ENCODE measurements at regions not wholly inside any gene's neighbourhood (a gene's known extent, or its start where the extent isn't known, plus 50 kb on each side); places are given as distances from the start of the nearest gene placed in this dataset.

- ChIA-PET CTCF (ENCODE audit: low intra/inter-chr PET ratio) (no interaction called here), POLR2A (no interaction called here)
- H3K9me1 ChIP-seq (ENCODE audit: control insufficient read depth, insufficient read depth, low read length): no peaks in the 10 kb centered on the region
- no peak overlapping the region for H3K27ac ChIP-seq (ENCODE audit: extremely low read depth, low read depth, low read length)
- H3K27me3 ChIP-seq (ENCODE audit: control insufficient read depth in 2 of 2, insufficient read depth in 2 of 2, low read length in 2 of 2): no peaks in the 10 kb centered on the region
- H2AFZ ChIP-seq (ENCODE audit: low read depth, low read length): no peak overlapping the region
- TF ChIP-seq THRA (IDR thresholded peaks at IDR 0.05) (no peak), VEZF1 (CRISPR knock-in tag; IDR thresholded peaks at IDR 0.05) (peak; percentile 33; the same call in 1 of the 2 replicates), PHF8 (IDR thresholded peaks at IDR 0.05; ENCODE audit: borderline replicate concordance, low read length) (peak; percentile 14; the same call in 1 of the 2 replicates), ZBTB12 (CRISPR knock-in tag; IDR thresholded peaks at IDR 0.05) (peak; percentile 73), NEUROD1 (IDR thresholded peaks at IDR 0.05; ENCODE audit: borderline replicate concordance, low read depth, low read length, partially characterized antibody) (no peak), NRF1 (conservative IDR thresholded peaks at IDR 0.05 in 1 of 2, IDR thresholded peaks at IDR 0.05 in 1 of 2) (peak; percentile 21 to 37; a peak in 1 of 4 replicates), CREM (IDR thresholded peaks at IDR 0.05; ENCODE audit: low read depth) (0 out of 2 replicates have a peak, but pooled peaks have one; percentile 31), ATF1 (CRISPR knock-in tag; IDR thresholded peaks at IDR 0.05) (no peak), ATF1 (tag; IDR thresholded peaks at IDR 0.05) (peak; percentile 79), HEY1 (CRISPR knock-in tag; IDR thresholded peaks at IDR 0.05; ENCODE audit: borderline replicate concordance) (no peak), SMC3 (conservative IDR thresholded peaks at IDR 0.05; ENCODE audit: insufficient read depth, low read depth, low read length) (no peak), FOXM1 (IDR thresholded peaks at IDR 0.05; ENCODE audit: low read depth) (no peak), FOXM1 (CRISPR knock-in tag; IDR thresholded peaks at IDR 0.05; ENCODE audit: low read depth) (no peak), GABPB1 (CRISPR knock-in tag; IDR thresholded peaks at IDR 0.05) (no peak), EZH2 (IDR thresholded peaks at IDR 0.05; ENCODE audit: borderline replicate concordance, low read depth, low read length) (no peak)
- 10% methylated on average over 28 of the region's 31 CpGs for WGBS (ENCODE audit: insufficient coverage, low coverage, missing lambda C conversion rate)
- DNase-seq (ENCODE audit: extremely low read depth in 1 of 4, low spot score in 3 of 4) (peak in 1 of 4 experiments; percentile 3), ATAC-seq (no peak), FAIRE-seq (no peak)
- intact Hi-C loops (cut with micrococcal nuclease): no loop called here
- H4K20me1 ChIP-seq (replicated peaks; ENCODE audit: control insufficient read depth, insufficient read depth, low read length): no peaks in the 10 kb centered on the region
- no peaks in the 10 kb centered on the region for H3K79me2 ChIP-seq (ENCODE audit: control insufficient read depth, insufficient read depth, low read length)
- in situ Hi-C loops (cut with MboI): no loop called here
- H3K4me1 ChIP-seq (replicated peaks in 1 of 2; ENCODE audit: control insufficient read depth in 2 of 2, insufficient read depth in 2 of 2, low read length in 2 of 2): no peaks in the 10 kb centered on the region
- peak overlapping the region; percentile 10; the same call in 1 of the 2 replicates for H3K4me3 ChIP-seq
- H3K9ac ChIP-seq (ENCODE audit: insufficient read depth in 1 of 2, low read depth in 2 of 2, low read length in 2 of 2): no peak overlapping the region
- H3K4me2 ChIP-seq (ENCODE audit: insufficient read depth, low read length): 0 out of 2 replicates have a peak overlapping the region, but pooled peaks have one; percentile 0
- no TSS peak for BruUV-seq (replicated peaks)
- no peaks in the 10 kb centered on the region for H3K9me3 ChIP-seq (replicated peaks; ENCODE audit: control insufficient read depth, insufficient read depth, low read depth, low read length)
- H3K36me3 ChIP-seq (ENCODE audit: control insufficient read depth, insufficient read depth, low read length): no peaks in the 10 kb centered on the region
Observed at GRCh38 chr16:35552763-35553162, 2093.4 kb downstream of the TP53TG3F start.

Measured in K562 (cell line).